IPS-18c (cell line): ENCODE measurements at regions not wholly inside any gene's neighbourhood (a gene's known extent, or its start where the extent isn't known, plus 50 kb on each side); places are given as distances from the start of the nearest gene placed in this dataset.

Experiments used
- H3K4me3 ChIP-seq: 2 replicates; pipeline ENCODE4 v1.7.0; 2013; ENCODE audit warnings: low read depth, mild to moderate bottlenecking, low read length, moderate library complexity; ENCODE audit not compliant: insufficient read depth
- H3K9me3 ChIP-seq: one replicate; pipeline ENCODE4 v1.6.1; 2013; ENCODE audit warnings: mild to moderate bottlenecking, low read length, moderate library complexity; ENCODE audit not compliant: control insufficient read depth, insufficient read depth

GRCh38 chr7:142615508-142615907 lies 133.8 kb upstream of the PRSS1 start:
- Histone ChIP-seq H3K4me3 (no peak overlapping the region), H3K9me3 (no peaks in the 10 kb centered on the region)

DNA sequence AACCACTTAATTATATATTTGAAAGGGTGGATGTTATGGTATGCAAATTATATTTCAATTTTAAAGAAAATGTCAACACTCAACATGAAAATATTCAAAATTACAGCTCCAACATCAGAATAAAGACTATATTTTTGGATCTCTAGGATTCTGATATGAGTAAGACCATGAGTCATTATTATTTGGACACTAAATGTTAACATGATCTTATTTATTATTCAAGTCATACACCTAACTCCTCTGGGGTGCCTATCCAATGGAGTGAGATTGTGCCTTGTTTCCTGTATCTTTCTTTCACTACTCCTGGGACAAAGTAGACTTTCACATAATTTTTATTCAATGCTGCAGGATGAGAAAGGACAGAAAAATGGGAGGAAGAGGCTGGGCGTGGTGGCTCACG lies 135.2 kb upstream of the PRSS1 start:
- Histone ChIP-seq H3K4me3 (no peak overlapping the region), H3K9me3 (no peaks in the 10 kb centered on the region)

DNA sequence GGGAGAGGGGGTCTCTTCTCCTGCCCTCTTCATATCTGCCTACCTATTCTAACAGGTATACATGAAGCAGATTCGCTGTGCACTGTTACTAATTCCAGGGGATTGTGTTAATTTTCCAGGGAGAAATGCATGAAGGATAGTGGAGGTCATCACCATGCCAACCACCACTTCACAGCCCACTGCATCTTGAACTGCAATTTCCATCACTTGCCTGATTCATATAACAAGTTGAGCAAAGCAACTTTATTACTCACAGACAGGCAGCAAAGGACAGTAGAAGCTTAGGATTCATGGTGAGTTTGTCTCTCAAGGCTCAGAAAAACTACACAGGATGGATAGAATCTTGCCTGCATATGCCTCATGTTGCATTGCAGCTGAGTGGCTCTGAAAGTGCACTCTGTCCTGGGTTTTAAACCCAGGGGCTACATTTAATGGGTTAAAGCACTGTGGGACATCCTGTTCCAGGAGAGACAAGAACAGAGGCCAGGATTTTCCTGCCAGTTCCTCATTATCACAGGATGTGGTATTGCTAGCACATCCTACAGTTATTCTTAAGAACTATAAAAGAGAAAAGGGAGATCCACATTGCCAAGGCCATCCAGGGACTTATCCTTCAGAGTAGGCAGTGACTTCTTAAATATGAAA lies 136.9 kb upstream of the PRSS1 start:
- Histone ChIP-seq H3K9me3 (no peaks in the 10 kb centered on the region), H3K4me3 (no peak overlapping the region)

GRCh38 chr7:142611566-142612236 lies 137.6 kb upstream of the PRSS1 start:
- no peaks in the 10 kb centered on the region for H3K9me3 ChIP-seq
- H3K4me3 ChIP-seq: no peak overlapping the region

DNA sequence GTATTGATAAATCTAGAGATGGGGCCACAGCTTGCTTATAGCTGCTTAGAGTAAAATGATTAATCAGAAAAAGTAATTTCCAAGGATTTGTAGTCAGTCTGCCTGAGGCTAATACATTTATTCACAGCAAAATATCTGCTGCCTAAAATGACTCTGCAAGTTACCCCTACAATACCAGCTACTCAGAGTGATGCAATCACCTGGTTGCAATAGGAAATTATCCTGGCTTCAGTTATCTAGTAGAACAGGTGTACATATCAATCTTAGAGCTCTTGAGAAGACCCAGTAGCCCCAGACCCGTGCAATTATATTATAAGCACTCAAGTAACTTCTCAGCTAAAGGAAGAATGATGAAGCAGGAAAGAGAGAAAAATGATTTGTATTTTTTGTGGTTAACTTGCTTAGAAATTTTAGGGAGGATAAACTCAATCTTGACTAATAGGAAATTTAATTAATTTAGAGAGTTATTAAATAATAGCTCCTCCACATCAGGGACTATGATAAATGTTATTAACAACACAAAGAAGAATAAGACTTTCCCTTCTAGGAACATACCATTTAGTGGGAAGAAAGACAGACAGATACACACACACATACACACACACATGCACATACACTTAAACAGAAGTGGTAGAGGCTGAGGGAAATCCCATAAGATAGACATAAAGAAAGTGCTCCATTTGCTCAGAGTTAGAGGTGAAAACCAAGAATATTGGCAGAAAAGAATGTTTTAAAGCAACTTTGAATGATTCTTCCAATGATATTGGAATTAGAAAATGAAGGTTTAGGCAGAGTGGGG lies 140.4 kb upstream of the PRSS1 start:
- H3K9me3 ChIP-seq: peaks cover 2% of the 10 kb centered on the region
- no peak overlapping the region for H3K4me3 ChIP-seq

GRCh38 chr7:142607351-142607750 lies 141.9 kb upstream of the PRSS1 start:
- H3K4me3 ChIP-seq: no peak overlapping the region

GRCh38 chr7:142606081-142606480 lies 143.2 kb upstream of the PRSS1 start:
- peaks cover 2% of the 10 kb centered on the region for H3K9me3 ChIP-seq
- H3K4me3 ChIP-seq: no peak overlapping the region

More at GRCh38 chr7:142607351-142607750, 141.9 kb upstream of the PRSS1 start:
- peaks cover 2% of the 10 kb centered on the region for H3K9me3 ChIP-seq

DNA sequence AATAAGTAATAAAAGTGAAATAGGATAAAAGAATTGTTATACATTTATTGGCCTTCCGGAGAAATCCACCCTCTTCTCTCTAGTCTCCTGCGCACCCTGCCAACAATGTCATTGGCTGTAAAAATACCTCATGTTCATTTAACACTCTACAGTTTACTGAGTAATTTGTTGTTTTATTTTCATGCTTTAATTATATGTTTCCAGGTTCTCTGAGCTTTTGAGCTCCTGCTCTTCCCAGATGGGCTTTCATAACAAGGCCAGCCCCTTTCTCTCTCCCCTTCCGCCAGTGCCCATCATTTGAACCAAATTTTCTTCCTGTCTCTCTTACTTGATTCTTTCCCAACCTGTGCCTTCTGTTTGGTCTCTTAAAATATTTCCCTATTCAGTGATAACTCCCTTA lies 144.6 kb upstream of the PRSS1 start:
- H3K9me3 ChIP-seq: peaks cover 2% of the 10 kb centered on the region
- H3K4me3 ChIP-seq: no peak overlapping the region

DNA sequence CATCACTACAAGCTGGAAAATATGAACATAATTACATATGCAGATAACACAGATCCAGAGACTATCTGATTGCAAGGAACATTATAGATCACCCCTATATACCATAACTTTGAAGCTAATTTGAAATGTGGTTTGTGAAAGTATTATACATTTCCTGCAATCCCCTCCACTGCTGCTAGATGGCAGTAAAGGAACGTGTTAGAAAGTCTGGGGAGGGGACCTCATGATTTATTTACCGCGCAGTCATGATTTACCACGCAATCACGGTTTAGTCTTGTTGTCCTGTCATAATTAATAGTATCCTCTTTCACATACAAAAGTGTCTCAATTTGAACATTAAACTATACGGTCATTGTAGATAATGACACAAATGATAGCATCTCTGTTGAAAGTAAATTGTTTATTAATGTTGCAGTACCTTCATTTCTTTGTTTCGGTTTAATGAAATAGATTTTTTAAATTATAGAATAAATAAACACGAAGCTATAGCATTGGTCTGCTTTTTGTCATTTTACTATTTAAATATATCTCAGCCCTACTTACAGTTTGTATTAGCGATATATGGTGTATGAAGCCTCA lies 145.3 kb upstream of the PRSS1 start:
- peaks cover 2% of the 10 kb centered on the region for H3K9me3 ChIP-seq
- H3K4me3 ChIP-seq: no peak overlapping the region

DNA sequence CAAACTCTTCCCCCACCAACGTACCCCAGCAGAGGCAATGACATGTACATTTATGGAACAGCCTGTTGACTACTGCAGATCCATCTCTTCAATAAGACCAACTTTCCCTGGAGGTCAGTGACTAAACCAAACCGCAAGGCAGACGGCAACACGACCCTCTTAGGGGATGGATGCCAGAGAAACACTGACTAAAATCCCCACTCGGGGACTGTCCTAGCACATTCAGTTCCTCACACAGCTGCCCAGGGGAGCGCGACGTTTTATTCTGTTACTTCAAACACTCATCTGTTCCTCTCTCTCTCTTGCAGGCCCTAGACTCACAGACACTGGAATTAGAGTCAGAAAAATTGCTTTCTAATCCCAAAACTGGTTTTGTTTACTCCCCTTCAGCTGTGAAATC lies 146.5 kb upstream of the PRSS1 start:
- no peak overlapping the region for H3K4me3 ChIP-seq
- H3K9me3 ChIP-seq: peaks cover 2% of the 10 kb centered on the region

DNA sequence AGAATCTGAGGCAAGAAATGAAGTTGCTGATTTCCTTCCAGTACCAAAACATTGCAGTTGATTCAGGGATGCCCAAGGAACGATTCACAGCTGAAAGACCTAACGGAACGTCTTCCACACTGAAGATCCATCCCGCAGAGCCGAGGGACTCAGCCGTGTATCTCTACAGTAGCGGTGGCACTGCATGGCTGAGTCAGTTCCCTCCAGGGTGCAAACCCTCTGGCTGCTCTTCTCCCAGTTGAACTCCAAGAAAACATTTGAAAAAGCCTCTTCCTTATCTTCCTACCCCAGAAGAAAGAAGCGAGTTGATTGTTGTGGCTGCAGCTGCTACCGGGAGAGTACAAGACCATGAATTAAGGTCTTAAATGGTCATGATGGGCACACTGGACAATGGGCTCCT lies 147.1 kb upstream of the PRSS1 start:
- H3K9me3 ChIP-seq: peaks cover 2% of the 10 kb centered on the region
- H3K4me3 ChIP-seq: no peak overlapping the region

DNA sequence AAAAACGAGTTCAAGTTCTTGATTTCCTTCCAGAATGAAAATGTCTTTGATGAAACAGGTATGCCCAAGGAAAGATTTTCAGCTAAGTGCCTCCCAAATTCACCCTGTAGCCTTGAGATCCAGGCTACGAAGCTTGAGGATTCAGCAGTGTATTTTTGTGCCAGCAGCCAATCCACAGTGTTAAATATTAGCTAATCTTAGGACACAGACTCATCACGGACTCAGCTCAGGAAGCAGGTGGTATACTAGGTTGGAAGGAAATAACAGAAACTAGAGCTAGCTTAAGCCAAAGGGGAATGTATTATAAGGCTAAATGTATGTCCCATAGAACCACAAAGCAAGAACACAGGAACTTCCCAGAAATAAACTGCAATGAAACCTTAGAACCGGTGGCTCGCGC lies 151.0 kb upstream of the PRSS1 start:
- Histone ChIP-seq H3K9me3 (no peaks in the 10 kb centered on the region), H3K4me3 (no peak overlapping the region)

- H3K9me3 ChIP-seq: no peaks in the 10 kb centered on the region
- no peak overlapping the region for H3K4me3 ChIP-seq
These were observed 151.7 kb upstream of the PRSS1 start for GRCh38 chr7:142597547-142597946.

DNA sequence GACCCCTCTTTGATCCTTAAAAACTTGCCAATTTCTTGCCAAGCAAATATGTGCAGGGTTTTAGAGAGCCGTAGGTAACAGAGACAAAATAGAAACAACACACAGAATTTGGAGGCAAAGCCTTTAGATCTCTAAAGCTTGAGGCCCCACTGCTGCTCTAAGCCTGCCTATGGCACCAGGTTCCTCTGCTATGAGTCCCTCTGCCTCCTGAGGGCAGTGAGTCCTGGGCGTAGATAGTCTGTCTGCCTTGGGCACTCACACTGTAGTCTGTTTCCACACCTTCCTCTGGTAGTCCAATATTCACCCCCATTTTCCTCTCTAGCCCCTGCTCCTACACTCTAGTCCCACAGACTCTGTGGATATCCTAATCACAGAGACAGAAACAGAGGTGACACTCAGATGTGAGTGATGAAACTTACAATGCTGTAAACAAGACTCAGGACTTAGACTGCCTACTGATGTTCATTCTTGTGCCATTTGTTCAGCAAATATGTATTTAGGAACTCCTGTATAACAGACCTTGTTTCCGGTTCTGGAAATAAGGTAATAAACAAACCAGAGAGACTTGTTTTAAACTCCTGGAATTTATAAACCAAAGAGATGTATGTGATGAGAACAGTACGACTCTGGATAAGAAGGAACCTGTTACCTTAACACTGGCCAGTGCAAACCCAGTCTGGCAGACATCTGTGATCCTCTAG lies 153.3 kb upstream of the PRSS1 start:
- H3K9me3 ChIP-seq: no peaks in the 10 kb centered on the region
- H3K4me3 ChIP-seq: no peak overlapping the region

DNA sequence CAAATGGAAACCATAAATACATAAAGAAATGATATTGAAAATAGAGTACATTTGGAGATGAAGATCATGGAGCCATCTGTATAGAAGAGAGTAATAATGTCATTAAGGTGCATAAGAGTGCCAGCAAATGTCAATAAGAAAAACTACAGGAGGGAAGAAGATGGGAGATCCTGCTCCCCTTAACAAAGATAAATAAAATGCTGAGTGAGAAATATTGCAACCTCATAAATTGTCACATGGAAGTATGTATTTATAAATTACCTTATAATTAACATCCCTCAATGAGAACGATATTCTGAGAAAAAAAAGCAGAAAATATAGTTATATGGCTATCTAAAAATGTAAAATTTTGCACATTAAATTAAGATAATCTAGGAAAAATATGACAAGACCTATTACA lies 155.2 kb upstream of the PRSS1 start:
- Histone ChIP-seq H3K4me3 (no peak overlapping the region), H3K9me3 (no peaks in the 10 kb centered on the region)

DNA sequence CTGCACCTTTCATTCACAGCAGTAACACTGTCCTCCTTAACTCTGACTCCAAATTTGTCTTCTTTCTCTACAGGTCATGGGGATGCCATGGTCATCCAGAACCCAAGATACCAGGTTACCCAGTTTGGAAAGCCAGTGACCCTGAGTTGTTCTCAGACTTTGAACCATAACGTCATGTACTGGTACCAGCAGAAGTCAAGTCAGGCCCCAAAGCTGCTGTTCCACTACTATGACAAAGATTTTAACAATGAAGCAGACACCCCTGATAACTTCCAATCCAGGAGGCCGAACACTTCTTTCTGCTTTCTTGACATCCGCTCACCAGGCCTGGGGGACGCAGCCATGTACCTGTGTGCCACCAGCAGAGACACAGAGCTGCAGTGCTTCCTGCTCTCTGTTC lies 156.2 kb upstream of the PRSS1 start:
- no peaks in the 10 kb centered on the region for H3K9me3 ChIP-seq
- no peak overlapping the region for H3K4me3 ChIP-seq

- no peaks in the 10 kb centered on the region for H3K9me3 ChIP-seq
- no peak overlapping the region for H3K4me3 ChIP-seq
These were observed 156.6 kb upstream of the PRSS1 start for GRCh38 chr7:142592664-142593063.
